Kidney (tissue), 13 donors: ENCODE measurements at regions not wholly inside any gene's neighbourhood (a gene's known extent, or its start where the extent isn't known, plus 50 kb on each side); places are given as distances from the start of the nearest gene placed in this dataset.

Source experiments
- DNase-seq, 5 donors: peaks; one replicate each; pipeline ENCODE4 v3.0.0-alpha.2; 2013 to 2020
- FAIRE-seq: peaks from 2 replicates; lab custom pipeline; 2012; peaks lifted over from hg19 to GRCh38; lab: Jason Lieb, UNC
- H3K27ac ChIP-seq, 2 donors: one replicate each; pipeline ENCODE4 v1.7.0; 2013; ENCODE audit warnings: low read depth in 2 of 2, low read length in 2 of 2, inconsistent platforms in 1 of 2
- H3K27me3 ChIP-seq: one replicate; pipeline ENCODE4 v1.7.1; 2013; ENCODE audit warnings: low read length, inconsistent platforms; ENCODE audit not compliant: control insufficient read depth, insufficient read depth
- H3K36me3 ChIP-seq, 3 donors: one replicate each; pipeline versions ENCODE4 v1.7.0 to v1.7.1; 2013; ENCODE audit warnings: low read length in 3 of 3, control low read depth in 1 of 3, inconsistent platforms in 1 of 3; ENCODE audit not compliant: insufficient read depth in 3 of 3, control insufficient read depth in 2 of 3
- H3K4me1 ChIP-seq, 3 donors: one replicate each; pipeline versions ENCODE4 v1.7.0 to v1.7.1; 2013; ENCODE audit warnings: low read length in 3 of 3, inconsistent platforms in 1 of 3, low read depth in 1 of 3; ENCODE audit not compliant: control insufficient read depth in 2 of 3, insufficient read depth in 2 of 3
- H3K4me3 ChIP-seq, 3 donors: one replicate each; pipeline versions ENCODE4 v1.7.0 to v1.8.1; 2013; ENCODE audit warnings: low read length in 3 of 3, control low read depth in 1 of 3, inconsistent platforms in 1 of 3
- H3K9ac ChIP-seq, 3 donors: one replicate each; pipeline versions ENCODE4 v1.7.0 to v1.7.1; 2013; ENCODE audit warnings: low read length in 3 of 3, control low read depth in 1 of 3, inconsistent platforms in 1 of 3
- H3K9me3 ChIP-seq, 3 donors: one replicate each; pipeline versions ENCODE4 v1.7.0 to v1.7.1; 2013; ENCODE audit warnings: low read length in 3 of 3, control low read depth in 1 of 3, inconsistent platforms in 1 of 3; ENCODE audit not compliant: control insufficient read depth in 2 of 3, insufficient read depth in 1 of 3
- CTCF ChIP-seq: IDR thresholded peaks from 3 replicates; pipeline ENCODE4 v1.5.1; 2012; ENCODE audit warnings: mild to moderate bottlenecking, moderate library complexity, borderline replicate concordance; ENCODE audit not compliant: insufficient read depth; ENCODE audit errors: extremely low read depth
- intact Hi-C: fragments of 100-400 bp; cut with DNase I; formaldehyde crosslinking; loops from one replicate; pipeline ENCODE4 v1.11.1; 2022
- donor health status: control.
- donor health status: control.
- donor health status: control.
- donor health status: control.
- donor health status: control.
- donor health status: DM: yes; HTN: yes; CAD: no.
- donor health status: Normal renal cell carcinoma (clear cell type).

- FAIRE-seq (no peak), DNase-seq (no peak)
- intact Hi-C loops, result no loop called here
- no peak for TF ChIP-seq CTCF
- no peaks in the 10 kb centered on the region for H3K9me3 ChIP-seq
- H3K4me3 ChIP-seq, result no peak overlapping the region
- peaks cover 0 to 6% (median 0%) of the 10 kb centered on the region in 3 donors for H3K4me1 ChIP-seq
- no peaks in the 10 kb centered on the region for H3K27me3 ChIP-seq
- H3K27ac ChIP-seq, result no peak overlapping the region
- H3K9ac ChIP-seq, result no peak overlapping the region
- no peaks in the 10 kb centered on the region for H3K36me3 ChIP-seq
Observed at GRCh38 chr3:101995371-101996046, 146.2 kb downstream of the NFKBIZ start.

GRCh38 chr3:101996832-101997231, 147.5 kb downstream of the NFKBIZ start:
- Histone ChIP-seq H3K27ac (no peak overlapping the region), H3K27me3 (no peaks in the 10 kb centered on the region), H3K9me3 (no peaks in the 10 kb centered on the region), H3K9ac (no peak overlapping the region), H3K4me1 (peaks cover 0 to 6% (median 0%) of the 10 kb centered on the region in 3 donors), H3K4me3 (no peak overlapping the region), H3K36me3 (no peaks in the 10 kb centered on the region)
- DNase-seq (no peak), FAIRE-seq (no peak)
- intact Hi-C loops, result no loop called here
- no peak for TF ChIP-seq CTCF

- Histone ChIP-seq H3K27ac (no peak overlapping the region), H3K4me1 (peaks cover 0 to 6% (median 0%) of the 10 kb centered on the region in 3 donors), H3K36me3 (no peaks in the 10 kb centered on the region), H3K27me3 (no peaks in the 10 kb centered on the region), H3K9ac (no peak overlapping the region), H3K9me3 (no peaks in the 10 kb centered on the region), H3K4me3 (no peak overlapping the region)
- intact Hi-C loops, result no loop called here
- no peak for TF ChIP-seq CTCF
- no peak for FAIRE-seq
- DNase-seq, result peak in 3 of 5 donors; percentile 16 to 76 (median 59)
Observed at GRCh38 chr3:101998256-101998926, 149.1 kb downstream of the NFKBIZ start.
